HG03571 (cell line): ENCODE measurements at regions not wholly inside any gene's neighbourhood (a gene's known extent, or its start where the extent isn't known, plus 50 kb on each side); places are given as distances from the start of the nearest gene placed in this dataset.

Source experiments
- ATAC-seq: cut with Tn5 transposase; IDR thresholded peaks from one replicate; pipeline ENCODE4 v1.9.1; 2021; ENCODE audit not compliant: unreplicated experiment

DNA sequence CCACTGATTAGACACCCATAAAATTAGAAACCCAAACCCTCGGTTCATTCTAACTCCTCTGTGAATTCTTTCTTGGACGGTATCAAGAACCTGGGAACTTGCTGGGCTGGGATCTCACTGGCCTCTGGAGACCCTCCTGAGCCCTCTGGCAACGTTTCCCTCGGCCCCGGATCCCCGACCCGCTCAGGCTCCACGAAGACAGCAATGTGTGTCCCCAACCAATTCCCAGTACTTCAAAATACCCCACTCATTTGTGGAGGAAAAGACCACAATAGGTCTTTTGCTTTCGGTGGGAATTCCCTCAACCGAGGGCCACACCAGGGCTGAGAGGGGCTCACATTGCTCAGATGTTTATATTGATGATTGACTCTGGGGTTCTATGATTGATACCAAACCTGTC, 117.9 kb upstream of the PRR20G start:
- ATAC-seq = no peak

DNA sequence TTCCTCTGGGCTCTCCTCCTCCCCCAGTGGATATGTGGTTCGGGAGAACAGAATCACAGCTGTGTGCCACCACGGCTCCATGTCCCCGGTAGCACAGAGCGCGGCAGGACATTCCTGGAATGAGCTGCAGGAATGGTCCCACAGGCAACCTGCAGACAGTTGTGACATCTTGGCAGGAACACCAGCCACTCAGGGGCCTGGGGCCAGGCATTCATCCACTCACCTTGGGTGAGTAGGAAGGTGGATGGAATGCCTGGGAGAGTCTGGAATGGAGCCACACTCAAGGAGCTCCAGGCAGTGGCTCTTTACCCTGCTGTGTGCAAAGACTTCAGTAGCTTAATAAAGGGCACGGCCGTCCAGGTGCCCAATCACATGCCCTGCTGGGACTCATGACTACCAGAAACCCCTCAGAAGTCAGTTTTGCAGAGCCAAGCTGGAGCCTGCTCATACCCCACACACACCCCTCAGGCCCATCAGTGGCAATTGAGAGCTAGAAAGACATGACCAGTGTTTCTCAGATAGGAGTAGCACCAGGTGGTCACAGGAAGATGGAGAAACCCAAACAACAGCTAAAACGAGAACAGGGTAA, 117.3 kb upstream of the PRR20G start:
- ATAC-seq = no peak

DNA sequence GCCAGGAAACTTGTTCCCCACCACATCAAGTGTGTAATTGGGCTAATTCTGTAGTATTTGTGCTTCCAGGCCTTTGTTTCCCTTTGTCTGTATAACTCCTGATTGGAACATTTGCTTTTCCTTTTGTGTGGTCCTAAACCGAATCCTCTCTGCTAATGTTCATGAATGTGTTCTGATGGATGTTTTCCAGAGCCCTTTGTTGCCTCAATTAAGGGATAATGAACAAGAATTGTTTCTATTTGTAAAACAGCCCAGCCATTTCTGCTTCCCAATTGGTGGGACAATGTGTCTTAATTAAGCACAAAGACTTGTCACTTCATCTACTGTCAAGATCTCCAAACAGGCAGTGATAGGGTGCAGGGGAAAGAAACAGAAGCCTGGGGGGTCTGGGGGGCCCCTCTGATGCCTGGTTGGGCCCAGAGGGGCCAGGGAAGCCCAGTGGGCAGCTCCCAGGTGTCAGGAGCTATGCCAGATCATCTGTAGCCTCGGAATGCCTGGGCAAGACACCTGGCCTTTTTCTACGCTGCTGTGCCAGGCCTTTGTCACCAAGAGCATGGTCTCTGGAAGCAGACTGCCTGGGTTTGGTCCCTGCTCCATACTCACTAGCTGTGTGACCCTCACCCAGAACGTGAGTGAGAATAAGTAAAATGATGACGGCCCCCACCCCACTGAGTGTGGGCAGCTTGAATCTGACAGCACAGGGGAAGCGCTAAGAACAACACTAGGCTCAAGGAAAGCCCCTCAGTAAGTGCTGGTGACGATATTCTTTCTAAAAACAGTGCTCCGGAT, 116.6 kb upstream of the PRR20G start:
- ATAC-seq = no peak

DNA sequence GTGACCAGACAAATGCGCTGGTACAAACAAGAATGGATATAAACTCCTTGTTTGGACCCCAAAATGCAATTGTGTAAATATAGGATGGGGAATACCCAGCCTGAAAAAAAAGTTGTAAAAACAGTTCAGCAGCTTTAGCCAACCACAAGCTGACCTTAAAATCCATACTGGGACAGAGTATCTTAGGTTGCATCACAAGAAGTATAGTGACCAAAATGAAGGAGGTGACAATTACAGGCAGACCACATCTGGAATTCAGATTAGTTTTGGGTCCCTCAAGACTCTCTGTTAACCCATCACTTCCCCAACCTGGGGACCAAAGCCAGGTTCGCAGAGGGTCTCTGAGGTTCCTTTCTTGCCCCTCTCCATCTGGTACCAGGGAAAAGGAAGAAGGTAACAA, 115.9 kb upstream of the PRR20G start:
- ATAC-seq = no peak

DNA sequence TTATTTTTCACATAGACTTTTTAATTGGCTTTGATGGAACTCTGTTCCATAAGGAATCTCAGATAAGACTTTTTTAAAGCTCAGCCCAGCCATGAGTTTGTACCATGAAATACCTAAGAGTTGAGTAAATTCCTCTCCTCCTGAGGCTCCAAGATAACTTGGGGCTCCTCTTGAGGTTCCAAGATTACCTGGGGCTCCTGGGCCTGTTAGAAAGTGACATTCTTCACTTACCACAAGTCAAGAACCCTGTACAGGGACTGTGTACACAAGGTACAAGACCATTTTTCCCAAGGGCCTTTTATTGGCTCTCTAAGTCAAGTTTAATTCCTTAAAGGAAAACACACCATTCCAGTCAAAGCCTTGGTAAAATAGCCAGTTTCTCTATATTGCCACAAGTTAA, 111.3 kb upstream of the PRR20G start:
- no peak for ATAC-seq

DNA sequence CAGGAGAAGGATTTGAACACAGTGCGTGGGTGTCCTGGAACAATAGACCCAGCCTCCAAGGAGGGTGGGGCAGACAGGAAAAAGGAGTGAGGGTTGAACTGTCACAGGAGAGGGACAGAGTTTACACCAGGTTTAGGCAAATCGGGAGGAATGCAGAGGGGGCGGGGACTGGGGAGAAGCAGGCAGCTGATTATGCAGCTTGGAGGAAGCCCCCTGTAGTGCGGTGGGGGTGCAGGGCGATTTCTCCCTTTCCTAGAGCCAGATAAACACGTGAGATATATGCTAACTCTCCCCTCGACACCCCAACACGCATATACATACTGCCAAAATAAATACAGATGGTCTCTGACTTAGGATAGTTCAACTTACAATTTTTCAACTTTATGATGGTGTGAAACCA, 108.6 kb upstream of the PRR20G start:
- no peak for ATAC-seq

DNA sequence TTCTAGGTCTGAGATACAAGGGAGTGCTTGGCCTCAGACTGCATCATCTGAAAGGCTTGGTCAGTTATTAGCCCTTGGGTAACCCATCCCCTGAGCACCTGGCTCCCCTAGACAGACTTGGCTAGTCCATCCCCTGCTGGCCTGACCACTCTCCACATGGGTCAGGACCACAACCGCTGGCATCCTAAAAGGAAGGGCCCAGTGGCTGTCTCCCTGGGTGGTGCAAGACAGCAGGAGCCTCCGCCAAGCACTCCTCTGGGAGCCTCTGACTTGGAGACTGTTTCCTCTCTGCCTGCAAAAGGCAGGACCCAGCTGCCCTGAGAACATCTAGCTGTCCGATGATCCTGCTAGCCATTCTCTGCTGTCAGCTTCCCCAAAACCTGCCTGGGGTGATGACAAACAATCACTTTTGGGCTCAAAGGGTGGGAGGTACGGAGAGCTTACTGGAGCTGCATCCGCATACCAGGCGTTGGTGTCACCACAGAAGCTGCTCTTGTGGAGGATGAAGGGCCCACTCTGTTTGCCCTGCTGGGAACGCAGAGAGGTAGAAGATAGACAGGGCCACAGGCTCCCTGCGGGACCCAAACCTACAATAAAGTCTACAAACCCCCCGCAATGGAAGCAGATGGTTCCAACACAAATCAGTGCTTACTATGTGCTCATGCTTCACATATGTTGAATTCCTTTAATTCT, 108.0 kb upstream of the PRR20G start:
- ATAC-seq = no peak

DNA sequence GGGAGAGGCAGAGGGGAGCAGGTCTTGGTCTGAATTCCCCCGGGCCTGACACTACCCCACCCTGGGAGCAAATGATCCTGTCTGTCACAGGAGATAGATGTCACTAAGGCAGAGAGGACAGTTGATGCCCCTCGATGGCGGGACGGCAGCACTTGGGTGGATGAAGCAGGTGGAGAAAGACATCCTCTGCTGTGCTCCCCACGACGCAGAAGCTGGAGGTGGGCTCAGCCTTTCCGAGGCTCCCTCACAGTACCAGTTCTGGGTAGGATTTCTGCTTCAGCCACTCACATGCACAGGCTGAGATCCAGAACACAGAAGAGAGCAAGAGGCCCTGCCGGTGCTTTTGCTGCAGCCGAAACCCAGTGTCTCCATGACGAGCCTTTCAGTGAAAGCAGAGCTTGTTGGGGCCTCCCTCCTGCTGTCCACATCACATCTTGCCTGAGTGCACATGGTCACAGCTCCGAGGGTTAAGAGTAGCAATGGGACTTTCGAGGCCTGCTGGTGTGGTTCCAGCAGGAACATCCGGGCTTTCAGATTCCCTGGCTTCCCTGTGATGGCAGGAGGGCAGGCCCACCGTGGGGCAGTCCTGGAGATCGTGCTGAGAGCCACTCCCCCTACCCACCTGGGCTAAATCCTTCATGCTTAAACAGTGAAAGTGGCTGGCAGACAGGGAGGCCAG, 107.3 kb upstream of the PRR20G start:
- no peak for ATAC-seq

DNA sequence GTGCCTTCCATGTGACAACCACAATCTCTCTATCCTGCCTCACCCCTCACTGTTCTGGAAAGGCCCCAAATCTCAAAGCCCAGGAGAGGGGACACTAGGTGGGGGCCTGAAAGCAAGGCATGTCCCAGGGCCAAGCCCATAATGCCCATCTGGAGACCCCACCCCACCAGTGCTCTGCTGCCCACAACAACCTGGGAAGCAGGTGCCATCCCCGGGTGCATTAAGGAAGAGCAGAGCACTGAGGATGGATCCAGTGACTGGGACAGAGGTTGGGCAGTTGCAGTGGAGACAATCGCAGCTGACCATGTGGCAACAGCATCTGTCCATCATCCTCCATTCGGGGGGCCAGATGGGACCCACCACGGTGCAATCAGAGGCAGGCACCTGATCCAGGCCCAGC, 106.2 kb upstream of the PRR20G start:
- ATAC-seq = no peak

DNA sequence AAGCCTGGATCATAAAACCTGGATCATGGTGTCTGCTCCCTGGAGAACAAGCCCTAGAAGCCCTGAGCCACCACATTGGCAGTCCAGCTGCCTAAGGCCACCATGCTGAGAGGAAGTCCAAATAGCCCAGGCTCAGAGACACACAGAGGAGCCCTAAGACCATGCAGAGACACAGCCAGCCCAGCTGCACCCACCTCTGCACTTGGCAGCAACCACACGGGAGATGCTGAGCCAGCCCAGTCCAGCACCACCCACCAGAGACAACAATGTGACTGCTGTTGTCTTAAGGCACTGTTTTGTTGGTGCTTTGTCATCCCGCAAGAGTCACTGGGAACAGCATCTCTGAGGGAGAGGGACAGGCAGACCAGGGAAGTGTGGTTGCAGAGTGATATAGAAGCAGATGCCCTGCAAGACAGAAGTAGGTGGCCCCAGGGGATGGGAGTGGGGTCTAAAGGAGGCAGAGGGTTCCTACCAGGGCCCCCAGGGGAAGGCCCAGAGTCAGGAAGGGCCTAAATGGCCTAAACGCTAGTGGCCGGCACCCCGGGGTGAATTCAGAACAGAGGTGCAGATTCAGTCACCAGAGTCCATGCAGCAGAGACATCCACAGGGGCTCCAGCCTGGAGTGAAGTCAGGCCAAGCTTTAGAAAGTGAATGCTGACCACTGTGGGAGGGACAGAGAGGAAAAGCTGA, 105.4 kb upstream of the PRR20G start:
- ATAC-seq = no peak

DNA sequence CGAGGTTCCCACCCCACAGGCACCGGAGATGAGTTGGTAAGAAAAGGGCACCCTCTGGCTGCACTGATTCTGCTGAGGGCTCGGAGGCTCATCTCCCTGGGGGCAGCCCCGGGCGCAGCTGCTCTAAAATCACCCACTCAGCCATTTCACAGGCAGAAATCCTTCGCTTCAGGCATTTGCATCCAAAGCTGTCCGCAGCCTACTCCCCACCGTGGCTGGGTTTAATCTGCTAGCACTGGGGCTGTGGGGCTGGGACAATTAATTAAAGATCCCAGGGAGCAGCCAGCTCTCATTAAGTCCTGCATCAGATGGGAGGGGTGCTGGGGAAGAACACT, 104.3 kb upstream of the PRR20G start:
- ATAC-seq = no peak

DNA sequence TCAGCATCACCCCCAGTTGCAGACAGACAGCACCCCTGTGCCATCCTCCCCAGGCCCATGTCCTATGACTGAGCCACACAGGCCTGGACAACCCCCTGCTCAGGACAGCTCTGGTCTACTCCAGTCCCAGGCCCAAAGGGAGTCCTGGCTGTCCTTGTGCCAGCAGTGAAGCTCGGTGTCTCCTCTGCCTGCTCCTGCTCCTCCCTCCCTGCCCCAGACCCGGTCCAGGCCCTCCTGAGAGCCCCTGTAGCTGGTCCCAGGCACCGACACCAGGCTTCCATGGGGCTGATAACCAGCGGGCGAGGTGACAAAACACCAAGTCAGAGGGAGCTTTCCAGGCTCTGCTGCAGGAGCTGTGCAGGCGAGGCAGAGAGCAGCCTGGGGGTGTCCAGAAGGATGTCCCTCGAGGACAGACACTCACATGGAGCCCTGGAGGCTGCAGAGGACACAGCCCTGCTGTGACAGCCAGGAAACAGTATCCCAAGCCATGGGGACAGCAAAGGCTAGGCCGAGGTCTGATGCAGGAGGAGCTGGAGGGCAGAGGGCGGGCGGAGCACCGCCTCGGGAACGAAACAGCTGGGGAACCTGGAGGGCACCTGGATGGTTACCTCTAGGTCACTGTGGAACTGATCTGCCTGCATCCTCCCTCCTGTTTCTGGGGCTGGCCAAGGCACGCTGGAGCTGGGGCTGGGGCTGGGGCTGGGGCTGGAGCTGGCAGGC, 103.8 kb upstream of the PRR20G start:
- no peak for ATAC-seq

DNA sequence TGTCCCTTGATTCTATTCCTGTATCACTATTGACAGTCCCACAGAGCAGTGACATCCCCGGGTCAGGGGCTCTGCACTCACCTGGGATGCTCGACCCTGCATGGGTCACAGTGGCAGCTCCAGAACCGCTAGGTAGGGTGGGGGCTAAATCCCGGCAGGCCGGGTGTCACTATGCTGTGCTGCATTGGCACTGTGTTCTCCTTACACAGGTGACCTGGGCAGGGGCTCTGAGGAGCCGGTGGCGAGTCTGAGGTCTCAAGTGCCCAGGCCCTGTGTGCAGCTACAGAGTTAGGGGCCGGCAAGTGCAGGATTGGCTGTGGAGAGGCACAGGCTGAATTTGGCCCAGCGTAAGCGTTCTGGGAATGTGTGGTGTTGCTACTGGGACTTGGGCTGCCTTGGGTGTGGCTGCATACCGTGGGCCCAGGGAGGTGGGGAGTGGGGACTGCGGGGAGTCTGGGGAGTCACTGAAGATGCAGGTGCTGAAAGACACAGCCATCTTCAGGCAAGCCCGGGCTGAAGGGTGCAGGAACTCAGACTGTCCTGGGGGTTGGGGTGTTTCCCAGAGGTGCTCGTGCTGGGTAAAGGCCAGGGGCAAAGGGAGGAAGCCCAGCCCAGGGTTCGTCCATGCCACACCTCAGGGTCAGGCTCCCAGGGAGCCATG, 102.6 kb upstream of the PRR20G start:
- no peak for ATAC-seq

DNA sequence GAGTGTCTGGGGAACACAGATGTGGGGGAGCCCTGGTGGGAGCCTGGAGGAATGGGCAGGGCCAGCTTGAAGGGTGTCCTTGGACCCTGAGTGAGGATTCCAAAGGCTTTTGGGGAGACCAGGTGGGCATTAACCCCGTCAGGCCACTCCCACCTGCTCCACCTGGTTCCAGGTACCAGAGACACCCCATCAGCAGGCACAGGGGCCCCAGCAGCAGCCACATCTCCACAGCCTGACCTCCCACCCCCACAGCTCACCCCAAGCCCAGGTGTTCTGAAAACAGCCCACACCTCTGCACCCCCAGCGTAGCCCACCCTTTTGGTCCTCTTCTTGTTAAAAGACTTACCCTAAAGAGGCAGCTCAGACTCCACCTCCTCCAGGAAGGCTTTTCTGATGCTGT, 102.1 kb upstream of the PRR20G start:
- no peak for ATAC-seq

DNA sequence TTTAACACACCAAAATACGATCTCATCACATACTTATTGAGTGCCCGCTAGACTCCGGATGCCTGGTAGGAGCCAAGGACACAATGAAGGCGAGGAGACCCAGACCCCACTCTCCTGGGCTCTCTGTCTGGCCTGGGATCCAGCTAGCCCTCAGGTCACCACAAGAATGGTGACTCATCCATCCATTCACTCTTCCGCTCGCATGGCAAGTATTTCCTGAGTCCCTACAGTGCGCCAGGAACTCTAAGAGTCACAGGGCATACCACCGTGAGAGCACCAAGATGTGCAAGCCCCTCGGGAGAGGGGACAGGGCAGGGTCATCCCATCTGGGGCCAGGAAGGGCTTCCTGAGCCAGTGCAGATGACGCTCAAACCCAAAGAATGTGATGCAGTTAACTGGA, 101.6 kb upstream of the PRR20G start:
- no peak for ATAC-seq

DNA sequence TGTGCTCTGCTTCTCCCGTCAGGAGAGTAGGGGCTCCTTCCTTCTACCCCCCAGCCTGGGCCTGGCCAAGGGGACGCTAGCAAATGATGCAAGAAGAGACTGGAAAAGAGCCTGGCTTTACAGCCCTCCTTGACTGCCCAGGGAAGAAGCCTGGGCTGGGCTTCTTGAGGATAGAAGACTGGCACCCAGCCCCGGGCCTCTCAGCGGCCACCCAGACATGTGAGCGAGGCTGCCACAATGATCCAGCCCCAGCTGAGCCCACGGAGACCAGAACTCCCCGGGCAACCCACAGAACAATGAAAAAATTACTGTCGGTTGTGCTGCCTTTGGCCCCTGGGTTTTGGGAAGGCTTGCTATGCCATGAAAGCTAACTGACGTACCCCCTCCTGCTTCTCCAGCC, 100.6 kb upstream of the PRR20G start:
- no peak for ATAC-seq

DNA sequence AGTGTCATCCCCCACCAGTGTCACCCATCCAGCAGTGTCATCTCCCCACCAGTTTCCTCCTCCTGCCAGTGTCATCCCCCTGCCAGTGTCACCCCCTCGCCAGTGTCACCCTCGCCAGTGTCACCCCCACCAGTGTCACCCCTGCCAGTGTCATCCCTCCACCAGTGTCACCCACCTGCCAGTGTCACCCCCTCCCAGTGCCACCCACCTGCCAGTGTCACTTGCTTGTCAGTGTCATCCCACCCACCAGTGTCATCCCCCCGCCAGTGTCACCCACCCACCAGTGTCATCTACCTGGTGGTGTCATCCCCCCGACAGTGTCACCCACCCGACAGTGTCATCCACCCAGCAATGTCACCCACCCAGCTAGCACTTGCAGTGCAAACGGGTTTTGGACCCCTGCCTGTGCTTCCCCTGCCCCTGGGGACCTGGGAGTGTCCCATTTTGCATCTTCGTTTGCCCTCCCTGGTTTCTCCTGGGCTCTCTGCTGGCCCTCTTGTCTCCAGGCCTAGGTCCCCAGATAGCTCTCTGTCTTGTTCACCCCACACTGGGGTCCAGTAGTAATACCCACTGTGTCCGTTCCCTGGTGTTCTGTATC, 99.8 kb upstream of the PRR20G start:
- ATAC-seq = no peak

DNA sequence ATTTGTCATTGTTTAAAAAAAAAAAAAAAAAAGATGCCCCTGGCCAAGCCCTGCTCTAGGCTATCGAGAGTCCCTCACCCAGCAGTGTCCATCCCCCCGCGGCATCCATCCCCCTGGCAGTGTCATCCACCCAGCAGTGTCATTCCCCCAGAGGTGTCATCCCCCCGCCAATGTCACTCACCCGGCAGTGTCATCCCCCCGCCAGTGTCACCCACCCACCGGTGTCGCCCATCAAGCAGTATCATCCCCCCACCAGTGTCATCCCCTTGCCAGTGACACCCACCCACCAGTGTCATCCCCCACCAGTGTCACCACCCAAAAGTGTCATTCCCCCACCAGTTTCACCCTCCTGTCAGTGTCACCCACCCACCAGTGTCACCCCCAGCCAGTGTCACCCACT, 99.3 kb upstream of the PRR20G start:
- ATAC-seq = no peak

DNA sequence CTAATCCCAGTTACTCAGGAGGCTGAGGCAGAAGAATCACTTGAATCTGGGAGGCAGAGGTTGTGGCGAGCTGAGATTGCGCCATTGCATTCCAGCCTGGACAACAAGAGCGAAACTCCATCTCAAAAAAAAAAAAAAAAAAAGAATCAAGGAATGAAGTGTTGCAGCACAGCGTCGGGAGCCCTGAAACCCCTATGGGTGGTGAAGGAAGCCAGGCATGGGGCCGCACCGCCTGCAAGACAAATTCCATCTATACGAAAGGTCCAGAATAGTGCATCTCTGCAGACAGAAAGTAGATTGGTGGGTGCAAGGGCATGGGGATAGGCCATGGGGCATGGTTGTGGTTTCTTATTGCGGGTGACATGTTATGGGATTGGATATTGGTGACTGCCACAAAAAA, 98.6 kb upstream of the PRR20G start:
- no peak for ATAC-seq

DNA sequence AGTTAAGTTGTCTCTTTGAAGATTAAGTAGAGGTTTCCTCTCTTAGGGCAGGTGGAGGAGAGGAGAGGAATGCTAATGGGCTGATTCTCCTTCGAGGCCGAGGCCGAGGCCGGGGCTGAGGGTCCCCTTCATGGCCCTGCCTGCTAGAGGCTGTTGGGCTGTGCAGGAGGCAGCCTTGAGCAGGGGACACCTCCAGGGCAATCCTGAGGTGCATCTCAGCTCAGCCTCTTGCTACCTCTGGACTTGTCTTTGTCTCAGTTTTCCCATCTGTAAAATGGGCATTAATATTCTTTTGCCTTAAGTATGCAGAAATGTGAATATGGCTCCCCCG, 97.7 kb upstream of the PRR20G start:
- no peak for ATAC-seq
